PC-3 (cell line): ENCODE measurements at regions not wholly inside any gene's neighbourhood (a gene's known extent, or its start where the extent isn't known, plus 50 kb on each side); places are given as distances from the start of the nearest gene placed in this dataset.

Experiments used
- ATAC-seq: fragments of 200-7000 bp; cut with Tn5 transposase; 2 replicates; pipeline ENCODE4 v1.9.1; 2020; ENCODE audit warnings: mild to moderate bottlenecking, moderate library complexity
- BruUV-seq: library from RNA; stranded (reverse); fragments of 400-500 nt; replicated peaks from 2 replicates; lab custom pipeline; 2021; lab: Mats Ljungman, UMichigan
- CTCF ChIA-PET: fragments of 300-600 bp; sonication (Branson Sonifier 250); formaldehyde crosslinking; loops from one replicate; lab custom pipeline; 2022; ENCODE audit warnings: antibody characterized with exemption; lab: Charles Lee
- POLR2A ChIA-PET: fragments of 300-600 bp; sonication (Branson Sonifier 250); formaldehyde crosslinking; loops from one replicate; lab custom pipeline; 2022; ENCODE audit warnings: antibody characterized with exemption; ENCODE audit not compliant: unreplicated experiment; lab: Charles Lee
- DNase-seq: peaks from one replicate; pipeline ENCODE4 v3.0.0-alpha.2; 2015
- H2AFZ ChIP-seq: fragments of 300-600 bp; sonication (generic); 2 replicates; pipeline ENCODE4 v1.6.0; 2016; ENCODE audit warnings: antibody characterized with exemption, low read length
- H3F3A ChIP-seq: fragments of 300-600 bp; sonication (generic); one replicate; pipeline ENCODE4 v1.6.0; 2017; ENCODE audit warnings: antibody characterized with exemption, low read length, control low read depth, mild to moderate bottlenecking; ENCODE audit not compliant: unreplicated experiment
- H3K27ac ChIP-seq: fragments of 300-600 bp; sonication (generic); 2 replicates; pipeline ENCODE4 v1.5.1; 2016; ENCODE audit warnings: mild to moderate bottlenecking, low read length
- H3K27me3 ChIP-seq: fragments of 300-600 bp; sonication (generic); 2 replicates; pipeline ENCODE4 v1.6.1; 2016; ENCODE audit warnings: low read length, mixed read lengths
- H3K36me3 ChIP-seq: fragments of 300-600 bp; sonication (generic); 2 replicates; pipeline ENCODE4 v1.6.1; 2016; ENCODE audit warnings: low read depth, mixed run types, low read length, mixed read lengths
- H3K4me1 ChIP-seq: fragments of 300-600 bp; sonication (generic); 2 replicates; pipeline ENCODE4 v1.5.1; 2016; ENCODE audit warnings: low read length; ENCODE audit not compliant: insufficient read depth
- H3K4me2 ChIP-seq: fragments of 300-600 bp; sonication (generic); 2 replicates; pipeline ENCODE4 v1.6.0; 2016; ENCODE audit warnings: low read length
- H3K4me3 ChIP-seq: fragments of 300-600 bp; sonication (generic); 2 replicates; pipeline ENCODE4 v1.5.1; 2016; ENCODE audit warnings: mild to moderate bottlenecking, low read length, mixed read lengths
- H3K79me2 ChIP-seq: fragments of 300-600 bp; sonication (generic); 2 replicates; pipeline ENCODE4 v1.6.1; 2017; ENCODE audit warnings: low read length, mixed read lengths
- H3K9ac ChIP-seq: fragments of 300-600 bp; sonication (generic); 2 replicates; pipeline ENCODE4 v1.6.0; 2016; ENCODE audit warnings: mild to moderate bottlenecking, low read length
- H3K9me2 ChIP-seq: fragments of 300-600 bp; sonication (generic); replicated peaks from 2 replicates; pipeline ENCODE4 v1.6.1; 2016; ENCODE audit warnings: mixed run types, low read length, mixed read lengths
- H3K9me3 ChIP-seq: fragments of 300-600 bp; sonication (generic); 2 replicates; pipeline ENCODE4 v1.6.1; 2016; ENCODE audit warnings: low read length, mixed read lengths
- H4K20me1 ChIP-seq: fragments of 300-600 bp; sonication (generic); 2 replicates; pipeline ENCODE4 v1.6.1; 2016; ENCODE audit warnings: low read length, mixed read lengths
- CTCF ChIP-seq: fragments of 300-600 bp; sonication (generic); conservative IDR thresholded peaks from 2 replicates; pipeline ENCODE4 v1.5.1; 2017; ENCODE audit warnings: antibody characterized with exemption, low read depth, mild to moderate bottlenecking, low read length
- EZH2 ChIP-seq: fragments of 300-600 bp; sonication (generic); IDR thresholded peaks from one replicate; pipeline ENCODE4 v1.6.1; 2017; ENCODE audit warnings: antibody characterized with exemption, mild to moderate bottlenecking, low read length; ENCODE audit not compliant: unreplicated experiment
- EZH2phosphoT487 ChIP-seq: fragments of 300-600 bp; sonication (generic); IDR thresholded peaks from 2 replicates; pipeline ENCODE4 v1.6.1; 2018; ENCODE audit warnings: mild to moderate bottlenecking, antibody characterized with exemption, low read length, borderline replicate concordance
- intact Hi-C: fragments of 100-400 bp; cut with micrococcal nuclease; formaldehyde crosslinking; loops from 2 replicates; pipeline ENCODE4 v1.9.0; 2023

GRCh38 chr3:148289159-148289558 is 408.5 kb upstream of the AGTR1 start:
- intact Hi-C loops = no loop called here

GRCh38 chr3:148297013-148297412 is 400.7 kb upstream of the AGTR1 start:
- Histone ChIP-seq H3K9ac (no peak overlapping the region), H3K4me3 (no peak overlapping the region), H3F3A (no peaks in the 10 kb centered on the region), H3K9me3 (no peaks in the 10 kb centered on the region), H3K79me2 (no peaks in the 10 kb centered on the region), H3K4me1 (no peaks in the 10 kb centered on the region), H3K4me2 (no peak overlapping the region), H2AFZ (no peak overlapping the region), H4K20me1 (no peaks in the 10 kb centered on the region), H3K27ac (no peak overlapping the region), H3K27me3 (no peaks in the 10 kb centered on the region), H3K36me3 (no peaks in the 10 kb centered on the region), H3K9me2 (no peaks in the 10 kb centered on the region)
- TF ChIP-seq CTCF = no peak
- no peak for TF ChIP-seq EZH2phosphoT487
- TF ChIP-seq EZH2 = no peak
- intact Hi-C loops = no loop called here
- no TSS peak for BruUV-seq
- DNase-seq = no peak
- CTCF ChIA-PET = no interaction called here
- no peak for ATAC-seq
- POLR2A ChIA-PET = no interaction called here

More at GRCh38 chr3:148289159-148289558, 408.5 kb upstream of the AGTR1 start:
- no peak for TF ChIP-seq CTCF
- TF ChIP-seq EZH2phosphoT487 = no peak
- TF ChIP-seq EZH2 = no peak
- ATAC-seq = no peak
- Histone ChIP-seq H3K36me3 (no peaks in the 10 kb centered on the region), H3K4me3 (no peak overlapping the region), H3K4me1 (no peaks in the 10 kb centered on the region), H3K4me2 (no peak overlapping the region), H3K27ac (no peak overlapping the region), H3K27me3 (no peaks in the 10 kb centered on the region; the same call in 1 of the 2 replicates), H3K9me3 (no peaks in the 10 kb centered on the region; the same call in 1 of the 2 replicates), H3F3A (no peaks in the 10 kb centered on the region), H3K79me2 (no peaks in the 10 kb centered on the region), H4K20me1 (no peaks in the 10 kb centered on the region), H2AFZ (no peak overlapping the region), H3K9ac (no peak overlapping the region), H3K9me2 (no peaks in the 10 kb centered on the region)
- no TSS peak for BruUV-seq
- DNase-seq = no peak
- ChIA-PET POLR2A (no interaction called here), CTCF (no interaction called here)

GRCh38 chr3:148307443-148307843 is 390.3 kb upstream of the AGTR1 start:
- ChIA-PET CTCF (no interaction called here), POLR2A (no interaction called here)
- no peaks in the 10 kb centered on the region for H3K79me2 ChIP-seq
- H3F3A ChIP-seq = no peaks in the 10 kb centered on the region
- no peak overlapping the region for H2AFZ ChIP-seq
- no peak for DNase-seq
- ATAC-seq = no peak
- no peaks in the 10 kb centered on the region for H3K9me2 ChIP-seq
- no peaks in the 10 kb centered on the region for H3K36me3 ChIP-seq
- H3K4me3 ChIP-seq = no peak overlapping the region
- no peak overlapping the region for H3K4me2 ChIP-seq
- no peaks in the 10 kb centered on the region for H4K20me1 ChIP-seq
- no peak overlapping the region for H3K27ac ChIP-seq
- H3K9me3 ChIP-seq = no peaks in the 10 kb centered on the region
- intact Hi-C loops = loop anchor here (5.0 kb wide), 1 partner anchor 155 kb away; no protein-coding TSS in a partner anchor
- BruUV-seq = no TSS peak
- TF ChIP-seq EZH2 = no peak
- TF ChIP-seq EZH2phosphoT487 = no peak
- no peak overlapping the region for H3K9ac ChIP-seq
- H3K4me1 ChIP-seq = no peaks in the 10 kb centered on the region
- H3K27me3 ChIP-seq = no peaks in the 10 kb centered on the region
